ENCODE measurements at regions not wholly inside any gene's neighbourhood (a gene's known extent, or its start where the extent isn't known, plus 50 kb on each side); places are given as distances from the start of the nearest gene placed in this dataset.

DNA sequence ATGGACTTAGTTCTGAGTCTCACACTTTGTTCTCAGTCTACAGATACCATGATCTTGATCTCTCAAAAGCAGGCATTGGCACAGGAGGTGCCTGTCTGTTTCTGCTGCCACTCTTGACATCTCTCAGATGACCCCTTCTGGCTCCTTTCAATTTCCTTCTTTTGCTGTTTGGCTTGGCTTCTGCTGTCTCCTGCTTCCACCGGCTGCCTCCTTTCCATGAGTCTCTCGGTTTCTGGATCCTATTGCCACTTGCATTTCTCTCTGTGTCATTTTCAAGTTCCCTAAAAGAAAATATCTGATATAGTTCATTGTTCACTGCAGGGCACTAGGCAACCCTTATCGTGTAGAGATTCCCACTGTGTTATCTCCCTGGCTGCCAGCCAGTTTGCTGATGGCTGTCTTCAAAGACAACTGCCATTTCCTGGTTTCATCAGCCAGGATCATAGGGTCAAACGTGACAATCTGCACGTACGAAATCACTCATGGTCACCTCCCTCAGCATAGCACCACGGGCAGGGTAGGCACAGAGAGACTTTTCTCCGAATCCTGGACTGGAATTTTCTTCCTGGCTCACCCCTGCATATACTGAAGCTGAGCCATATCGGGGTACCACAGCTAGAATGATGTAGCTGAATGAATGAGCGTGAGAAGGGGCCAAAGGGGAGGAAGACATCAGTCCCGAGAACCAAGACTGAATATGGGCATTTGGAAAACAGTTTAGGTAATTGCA is 144.6 kb upstream of the TMEM170B start:
- H3K4me3 ChIP-seq (ENCODE audit: low read depth, low read length): no peak overlapping the region
- DNase-seq (ENCODE audit: low read depth): peak; percentile 28
- no peak for TF ChIP-seq CTCF (IDR thresholded peaks at IDR 0.05; ENCODE audit: insufficient read depth, low read depth, low read length)

GRCh38 chr6:11391934-11392777 is 145.4 kb upstream of the TMEM170B start:
- DNase-seq (ENCODE audit: low read depth): no peak
- no peak for TF ChIP-seq CTCF (IDR thresholded peaks at IDR 0.05; ENCODE audit: insufficient read depth, low read depth, low read length)
- no peak overlapping the region for H3K4me3 ChIP-seq (ENCODE audit: low read depth, low read length)

DNA sequence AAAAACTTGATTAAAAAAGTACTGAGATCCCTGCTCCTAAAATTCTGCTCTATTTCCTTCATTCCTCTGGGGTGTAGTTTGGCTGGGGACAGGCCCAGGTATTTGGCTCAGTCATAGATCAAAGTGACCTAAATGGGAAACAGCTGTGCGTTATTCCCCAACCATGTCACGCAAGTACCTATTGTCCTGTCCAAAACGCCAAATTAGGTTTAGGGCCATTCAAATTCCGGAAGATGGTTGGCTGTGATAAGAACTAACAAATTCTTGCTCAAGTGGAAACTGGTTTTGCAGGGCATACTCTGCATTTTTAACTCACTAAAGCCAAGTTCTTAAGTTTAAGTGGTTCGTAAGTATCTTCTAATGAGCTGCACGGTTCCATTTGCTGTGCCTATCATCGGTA is 147.6 kb upstream of the TMEM170B start:
- TF ChIP-seq CTCF (IDR thresholded peaks at IDR 0.05; ENCODE audit: insufficient read depth, low read depth, low read length): no peak
- DNase-seq (ENCODE audit: low read depth): no peak
- no peak overlapping the region for H3K4me3 ChIP-seq (ENCODE audit: low read depth, low read length)

DNA sequence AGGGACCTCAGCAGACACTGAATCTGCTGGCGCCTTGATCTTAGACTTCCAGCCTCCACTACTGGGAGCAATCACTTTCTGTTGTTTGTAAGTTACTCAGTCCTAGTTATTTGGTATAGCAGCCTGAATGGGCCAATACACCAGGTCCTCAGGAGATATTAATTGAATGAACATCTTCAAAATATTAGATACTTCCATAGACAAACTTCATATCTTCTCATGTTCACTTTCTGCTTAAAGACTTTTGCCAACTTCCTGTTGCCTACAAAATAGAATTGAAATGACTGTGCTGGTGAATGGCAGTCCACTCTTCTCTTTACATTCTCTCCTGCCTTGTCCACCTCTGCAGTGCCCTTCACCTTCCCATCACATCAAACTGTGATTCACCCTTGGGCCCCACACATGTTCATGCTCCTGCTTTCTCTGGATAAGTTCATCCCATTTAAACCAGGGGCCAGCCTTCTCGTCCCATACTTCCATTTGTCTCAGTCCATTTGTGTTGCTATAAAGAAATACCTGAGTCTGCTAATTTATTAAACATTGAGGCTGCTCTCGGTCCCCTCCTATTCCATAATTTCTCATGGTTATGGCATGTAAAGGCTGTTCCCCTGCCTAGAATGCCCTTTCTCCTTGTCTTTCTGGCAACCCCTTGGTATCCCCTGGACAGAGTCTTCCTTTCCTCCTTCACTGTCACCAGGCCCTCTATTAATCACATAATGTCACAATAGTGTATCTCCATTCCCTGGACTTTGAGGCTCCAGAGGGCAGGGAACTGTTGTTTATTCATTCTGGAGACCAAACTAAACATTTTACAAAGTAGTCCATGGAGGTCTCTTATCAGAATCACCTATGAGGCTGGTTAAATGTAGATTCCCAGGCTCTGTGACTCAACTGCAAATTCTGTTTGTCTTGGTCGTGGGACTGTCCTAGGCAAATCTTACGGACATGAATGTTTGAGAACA is 148.3 kb upstream of the TMEM170B start:
- no peak overlapping the region for H3K4me3 ChIP-seq (ENCODE audit: low read depth, low read length)
- no peak for DNase-seq (ENCODE audit: low read depth)
- TF ChIP-seq CTCF (IDR thresholded peaks at IDR 0.05; ENCODE audit: insufficient read depth, low read depth, low read length): no peak

DNA sequence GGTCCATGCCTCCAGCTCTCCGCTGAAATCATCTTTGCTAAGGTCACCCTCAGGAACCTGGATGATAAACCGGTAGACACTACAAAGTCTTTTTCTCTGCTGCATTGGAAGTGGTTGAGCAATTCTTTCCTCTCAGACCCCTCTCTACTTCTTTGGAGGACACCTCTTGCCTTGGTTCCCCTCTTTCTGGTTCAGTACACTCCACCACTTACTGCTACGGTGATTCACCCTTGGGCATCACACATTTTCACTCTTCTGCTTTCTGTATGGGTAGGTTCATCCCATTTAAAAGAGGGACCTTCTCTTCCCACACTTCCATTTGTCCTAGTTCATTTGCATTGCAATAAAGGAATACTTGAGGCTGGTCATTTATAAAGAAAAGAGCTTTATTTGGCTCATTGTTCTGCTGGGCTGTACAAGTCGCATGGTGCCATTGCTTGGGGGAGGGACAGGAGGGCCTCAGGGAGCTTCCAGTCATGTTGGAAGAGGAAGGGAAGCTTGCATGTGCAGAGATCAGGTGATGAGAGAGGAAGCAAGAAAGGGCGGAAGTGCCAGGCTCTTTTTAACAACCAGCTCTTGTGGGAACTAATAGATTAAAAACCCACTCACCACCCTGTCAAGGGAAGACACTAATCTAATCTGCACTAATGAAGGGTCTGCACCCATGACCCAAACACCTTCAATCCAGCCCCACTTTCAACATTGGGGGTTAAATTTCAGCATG is 149.7 kb upstream of the TMEM170B start:
- no peak overlapping the region for H3K4me3 ChIP-seq (ENCODE audit: low read depth, low read length)
- no peak for TF ChIP-seq CTCF (IDR thresholded peaks at IDR 0.05; ENCODE audit: insufficient read depth, low read depth, low read length)
- DNase-seq (ENCODE audit: low read depth): no peak

DNA sequence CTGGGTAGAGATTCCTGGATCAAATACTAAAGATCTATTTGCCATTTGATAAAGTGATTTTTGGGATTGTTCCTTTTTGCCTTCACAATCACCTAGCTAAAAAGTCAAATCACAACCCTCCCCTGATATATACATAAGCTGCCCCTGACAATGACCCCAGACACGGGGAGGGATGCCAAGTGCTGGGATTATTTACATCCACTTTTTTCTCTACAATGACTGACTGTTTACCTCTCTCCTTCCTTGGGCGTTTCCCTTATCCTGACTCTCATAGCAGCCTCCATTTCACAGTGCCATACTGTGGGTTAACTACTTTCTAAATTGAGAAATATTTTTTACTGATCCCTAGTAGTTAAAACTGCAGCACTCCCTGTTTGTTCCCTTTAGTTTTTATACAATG is 150.8 kb upstream of the TMEM170B start:
- no peak for DNase-seq (ENCODE audit: low read depth)
- TF ChIP-seq CTCF (IDR thresholded peaks at IDR 0.05; ENCODE audit: insufficient read depth, low read depth, low read length): no peak

More for the DNA sequence above, 150.8 kb upstream of the TMEM170B start:
- no peak overlapping the region for H3K4me3 ChIP-seq (ENCODE audit: low read depth, low read length)
